ENCODE measurements at regions not wholly inside any gene's neighbourhood (a gene's known extent, or its start where the extent isn't known, plus 50 kb on each side); places are given as distances from the start of the nearest gene placed in this dataset.
"Not testable (repeated sequence)": the region's sequence is repeated elsewhere in the genome, so short reads cannot be mapped to it uniquely, and the experiment has no call there.

DNA sequence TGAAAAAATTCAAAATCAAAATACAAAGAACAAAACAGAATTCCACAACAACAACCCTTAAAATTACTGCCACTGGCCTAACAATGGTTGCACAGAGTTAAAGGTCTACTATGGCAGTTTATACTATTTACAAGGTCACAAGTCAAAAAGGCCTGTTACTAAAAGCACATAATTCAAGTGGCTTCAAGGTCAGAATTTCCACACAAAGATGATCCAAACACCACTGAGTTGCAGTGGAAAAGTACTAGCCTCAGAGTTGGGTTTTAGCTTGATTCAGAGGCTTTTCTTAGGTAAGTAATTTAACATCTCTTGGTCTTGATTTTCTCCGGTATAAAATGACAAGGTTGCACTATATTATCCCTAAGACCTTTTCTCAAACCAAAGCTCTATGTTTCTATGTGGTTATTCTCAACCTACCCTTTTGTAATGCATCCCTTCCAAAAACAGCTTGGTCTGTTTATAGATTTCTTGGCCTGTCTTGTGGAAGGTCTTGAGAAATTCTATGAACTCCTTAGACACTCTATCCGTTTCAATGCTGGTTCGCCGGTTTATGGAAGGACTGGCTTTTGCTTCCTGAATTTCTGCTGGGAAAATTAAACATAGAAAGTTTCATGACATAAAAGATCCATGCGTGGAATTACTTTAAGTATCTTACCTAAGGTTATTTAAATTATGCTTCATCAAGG lies 69.5 kb downstream of the MDH2 start:
- H3K9me3 ChIP-seq; intact Hi-C loops (cut with DNase I); H3K27me3 ChIP-seq; H3K27ac ChIP-seq; DNase-seq (ENCODE audit: extremely low spot score in 2 of 2); H3K36me3 ChIP-seq; H3K4me1 ChIP-seq; H3K4me3 ChIP-seq: not testable (repeated sequence)

DNA sequence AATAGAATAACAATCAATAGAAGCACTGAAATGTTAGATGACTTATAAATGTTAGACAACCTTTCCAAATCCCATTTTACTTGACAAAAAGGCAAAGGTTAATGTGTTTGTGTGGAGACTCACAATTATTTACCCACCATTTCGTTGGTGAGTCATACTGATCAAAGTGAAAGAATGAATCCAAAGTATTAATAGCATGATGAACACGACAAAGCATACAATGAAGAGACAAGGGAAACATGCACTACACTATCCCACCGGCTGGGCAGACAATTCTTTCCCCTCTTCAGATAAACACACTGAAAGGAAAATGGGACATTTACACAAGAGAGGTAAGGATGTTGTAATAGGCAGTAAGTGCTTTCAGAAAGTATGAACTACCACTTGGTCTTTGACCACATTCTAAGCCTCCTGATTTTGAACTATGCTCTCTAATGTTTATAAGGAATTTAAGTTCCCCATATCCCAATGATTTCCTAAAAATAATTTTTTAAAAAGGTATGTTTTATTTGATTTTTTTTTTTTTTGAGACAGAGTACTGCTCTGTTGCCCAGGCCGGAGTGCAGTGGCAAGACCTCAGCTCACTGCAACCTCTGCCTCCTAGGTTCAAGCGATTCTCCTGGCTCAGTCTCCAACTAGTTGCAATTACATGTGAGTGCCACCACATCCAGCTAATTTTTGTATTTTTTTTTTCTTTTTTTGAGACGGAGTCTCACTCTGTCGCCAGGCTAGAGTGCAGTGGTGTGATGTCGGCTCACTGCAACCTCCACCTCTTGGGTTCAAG lies 70.5 kb downstream of the MDH2 start:
- H3K9me3 ChIP-seq; H3K27ac ChIP-seq; H3K4me3 ChIP-seq; H3K27me3 ChIP-seq; intact Hi-C loops (cut with DNase I); H3K36me3 ChIP-seq; DNase-seq (ENCODE audit: extremely low spot score in 2 of 2); H3K4me1 ChIP-seq: not testable (repeated sequence)

DNA sequence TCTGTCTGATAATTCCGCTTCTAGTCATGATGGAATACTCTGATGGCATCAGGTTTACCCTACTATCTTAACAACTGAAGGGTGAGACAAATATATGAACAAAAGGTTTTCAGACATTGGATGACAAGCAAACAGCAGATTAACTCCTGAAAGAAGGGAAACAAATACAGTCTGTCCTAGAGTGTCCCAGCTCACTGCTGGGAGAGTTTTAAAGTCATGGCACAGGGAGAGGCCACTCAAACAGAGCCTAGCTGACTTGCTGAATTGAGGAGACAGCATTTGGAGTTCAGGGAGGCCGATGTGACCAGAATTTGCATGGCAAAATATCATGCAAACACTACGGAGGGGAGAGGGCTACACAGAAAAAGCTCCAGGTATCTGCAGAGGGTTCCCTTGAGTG lies 73.1 kb downstream of the MDH2 start:
- intact Hi-C loops (cut with DNase I): no loop called here
- no peaks in the 10 kb centered on the region for H3K27me3 ChIP-seq
- no peak for DNase-seq (ENCODE audit: extremely low spot score in 2 of 2)

DNA sequence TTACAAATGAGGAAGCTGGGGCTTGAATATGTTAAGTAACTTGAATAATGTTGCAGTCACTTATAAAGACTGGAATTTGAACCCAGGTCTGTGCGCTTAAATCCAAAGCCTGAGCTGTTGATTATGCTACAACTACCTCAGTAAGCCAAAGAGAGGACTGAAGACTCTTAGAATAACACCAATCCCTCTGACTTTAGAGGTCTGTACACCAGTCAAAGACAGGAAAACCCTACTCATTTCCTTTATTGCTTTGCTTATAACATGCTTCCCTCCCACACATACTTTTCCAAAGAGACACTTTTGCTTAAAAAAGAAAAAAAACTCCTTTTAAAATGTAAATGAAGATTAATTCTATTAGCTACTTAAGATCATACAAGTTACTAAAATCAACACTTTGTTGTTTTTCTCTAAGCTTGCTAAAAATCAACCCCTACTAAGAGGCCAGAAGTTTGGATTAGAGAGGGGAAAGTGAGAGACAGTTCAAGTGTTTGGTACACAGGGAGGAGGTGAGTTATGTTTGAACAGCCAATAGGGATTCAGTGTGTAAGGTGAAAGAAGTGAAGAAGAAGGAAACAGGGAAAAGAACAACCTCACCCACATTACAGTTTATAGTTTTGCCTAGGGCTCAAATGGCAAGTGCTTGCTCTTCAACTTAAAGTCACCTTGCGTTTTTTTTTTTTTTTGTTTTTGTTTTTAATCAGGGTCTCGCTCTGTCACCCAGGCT lies 74.8 kb downstream of the MDH2 start:
- Histone ChIP-seq H3K9me3 (no peaks in the 10 kb centered on the region), H3K27me3 (no peaks in the 10 kb centered on the region), H3K27ac (no peak overlapping the region), H3K4me1 (no peaks in the 10 kb centered on the region), H3K36me3 (no peaks in the 10 kb centered on the region), H3K4me3 (no peak overlapping the region)
- intact Hi-C loops (cut with DNase I): no loop called here
- no peak for DNase-seq (ENCODE audit: extremely low spot score in 2 of 2)
- TF ChIP-seq, protein P1, sequence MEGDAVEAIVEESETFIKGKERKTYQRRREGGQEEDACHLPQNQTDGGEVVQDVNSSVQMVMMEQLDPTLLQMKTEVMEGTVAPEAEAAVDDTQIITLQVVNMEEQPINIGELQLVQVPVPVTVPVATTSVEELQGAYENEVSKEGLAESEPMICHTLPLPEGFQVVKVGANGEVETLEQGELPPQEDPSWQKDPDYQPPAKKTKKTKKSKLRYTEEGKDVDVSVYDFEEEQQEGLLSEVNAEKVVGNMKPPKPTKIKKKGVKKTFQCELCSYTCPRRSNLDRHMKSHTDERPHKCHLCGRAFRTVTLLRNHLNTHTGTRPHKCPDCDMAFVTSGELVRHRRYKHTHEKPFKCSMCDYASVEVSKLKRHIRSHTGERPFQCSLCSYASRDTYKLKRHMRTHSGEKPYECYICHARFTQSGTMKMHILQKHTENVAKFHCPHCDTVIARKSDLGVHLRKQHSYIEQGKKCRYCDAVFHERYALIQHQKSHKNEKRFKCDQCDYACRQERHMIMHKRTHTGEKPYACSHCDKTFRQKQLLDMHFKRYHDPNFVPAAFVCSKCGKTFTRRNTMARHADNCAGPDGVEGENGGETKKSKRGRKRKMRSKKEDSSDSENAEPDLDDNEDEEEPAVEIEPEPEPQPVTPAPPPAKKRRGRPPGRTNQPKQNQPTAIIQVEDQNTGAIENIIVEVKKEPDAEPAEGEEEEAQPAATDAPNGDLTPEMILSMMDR (IDR thresholded peaks at IDR 0.05): no peak
- TF ChIP-seq POLR2A (IDR thresholded peaks at IDR 0.05): no peak
- TF ChIP-seq POLR2AphosphoS5 (IDR thresholded peaks at IDR 0.05; ENCODE audit: insufficient read depth in 1 of 2, low read depth in 1 of 2): no peak

More for the DNA sequence above, 73.1 kb downstream of the MDH2 start:
- Histone ChIP-seq H3K27ac (no peak overlapping the region), H3K4me3 (no peak overlapping the region), H3K4me1 (no peaks in the 10 kb centered on the region), H3K36me3 (no peaks in the 10 kb centered on the region), H3K9me3 (no peaks in the 10 kb centered on the region)
- TF ChIP-seq, protein P1 (IDR thresholded peaks at IDR 0.05): no peak
- TF ChIP-seq POLR2A (IDR thresholded peaks at IDR 0.05) (no peak), POLR2AphosphoS5 (IDR thresholded peaks at IDR 0.05; ENCODE audit: insufficient read depth in 1 of 2, low read depth in 1 of 2) (no peak)

DNA sequence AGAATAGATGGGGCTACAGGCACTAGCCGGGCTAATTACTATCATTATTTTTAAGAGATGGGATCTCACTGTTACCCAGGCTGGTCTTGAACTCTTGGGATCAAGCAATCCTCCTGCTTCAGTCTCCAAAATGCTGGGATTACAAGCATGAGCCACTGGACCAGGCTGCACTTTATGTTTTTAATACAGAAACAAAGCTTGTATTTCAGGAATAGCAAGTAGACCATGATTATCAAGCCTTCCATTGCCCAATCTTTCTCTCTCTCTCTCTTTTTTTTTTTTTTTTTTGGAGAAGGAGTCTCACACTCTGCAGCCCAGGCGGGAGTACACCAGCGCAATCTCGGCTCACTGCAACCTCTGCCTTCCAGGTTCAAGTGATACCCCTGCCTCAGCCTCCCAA lies 75.4 kb downstream of the MDH2 start:
- TF ChIP-seq POLR2A (IDR thresholded peaks at IDR 0.05): no peak
- TF ChIP-seq, protein P1 (IDR thresholded peaks at IDR 0.05): no peak
- TF ChIP-seq POLR2AphosphoS5 (IDR thresholded peaks at IDR 0.05; ENCODE audit: insufficient read depth in 1 of 2, low read depth in 1 of 2): no peak
- Histone ChIP-seq H3K27me3 (no peaks in the 10 kb centered on the region), H3K36me3 (no peaks in the 10 kb centered on the region), H3K9me3 (no peaks in the 10 kb centered on the region), H3K4me3 (no peak overlapping the region), H3K27ac (no peak overlapping the region), H3K4me1 (no peaks in the 10 kb centered on the region)
- no peak for DNase-seq (ENCODE audit: extremely low spot score in 2 of 2)
- intact Hi-C loops (cut with DNase I): no loop called here

DNA sequence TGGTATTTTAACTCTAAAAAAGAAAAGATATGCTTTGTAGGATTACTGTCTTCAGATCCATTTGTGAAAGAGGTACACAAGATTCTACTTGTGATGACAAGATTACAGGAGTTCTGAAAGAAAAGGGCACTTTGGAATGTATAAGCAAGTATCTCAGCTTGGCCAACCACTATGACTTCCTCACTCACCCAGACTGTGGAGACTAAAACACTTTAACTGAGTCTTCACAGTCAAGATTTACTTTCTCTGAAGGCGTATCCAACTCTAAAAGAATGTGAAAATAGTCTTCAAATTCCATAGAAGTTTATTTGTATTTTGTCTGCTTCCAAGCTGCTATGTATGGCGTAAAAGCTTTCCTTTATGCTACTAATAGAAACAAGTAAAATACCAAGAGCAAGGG lies 76.1 kb upstream of the SRRM3 start:
- intact Hi-C loops (cut with DNase I): no loop called here
- no peak for DNase-seq (ENCODE audit: extremely low spot score in 2 of 2)
- TF ChIP-seq, protein P1 (IDR thresholded peaks at IDR 0.05): no peak
- TF ChIP-seq POLR2AphosphoS5 (IDR thresholded peaks at IDR 0.05; ENCODE audit: insufficient read depth in 1 of 2, low read depth in 1 of 2) (no peak), POLR2A (IDR thresholded peaks at IDR 0.05) (no peak)
- Histone ChIP-seq H3K4me3 (no peak overlapping the region), H3K27ac (no peak overlapping the region), H3K9me3 (no peaks in the 10 kb centered on the region), H3K27me3 (no peaks in the 10 kb centered on the region), H3K36me3 (no peaks in the 10 kb centered on the region), H3K4me1 (no peaks in the 10 kb centered on the region)

All from vagina (tissue), 2 donors.